Keratinocyte (primary cell): ENCODE measurements at regions not wholly inside any gene's neighbourhood (a gene's known extent, or its start where the extent isn't known, plus 50 kb on each side); places are given as distances from the start of the nearest gene placed in this dataset.

Experiments used
- EZH2 ChIP-seq: IDR thresholded peaks from one replicate; pipeline ENCODE4 v1.6.1; 2012; ENCODE audit warnings: inconsistent platforms, mild to moderate bottlenecking, low read length, moderate library complexity
- TF ChIP-seq, protein P1 (sequence below), 3 experiments: IDR thresholded peaks in 1 of 3; conservative IDR thresholded peaks in 1 of 3; optimal IDR thresholded peaks in 1 of 3; 2 replicates in 2 of 3; 3 replicates in 1 of 3; pipeline versions ENCODE3 to v1.5.1; 2011; ENCODE audit warnings: low read length in 3 of 3, mild to moderate bottlenecking in 3 of 3, moderate library complexity in 2 of 3, control low read depth in 1 of 3, inconsistent platforms in 1 of 3; ENCODE audit not compliant: insufficient read depth in 2 of 3; ENCODE audit errors: extremely low read depth in 1 of 3

- TF ChIP-seq, protein P1, sequence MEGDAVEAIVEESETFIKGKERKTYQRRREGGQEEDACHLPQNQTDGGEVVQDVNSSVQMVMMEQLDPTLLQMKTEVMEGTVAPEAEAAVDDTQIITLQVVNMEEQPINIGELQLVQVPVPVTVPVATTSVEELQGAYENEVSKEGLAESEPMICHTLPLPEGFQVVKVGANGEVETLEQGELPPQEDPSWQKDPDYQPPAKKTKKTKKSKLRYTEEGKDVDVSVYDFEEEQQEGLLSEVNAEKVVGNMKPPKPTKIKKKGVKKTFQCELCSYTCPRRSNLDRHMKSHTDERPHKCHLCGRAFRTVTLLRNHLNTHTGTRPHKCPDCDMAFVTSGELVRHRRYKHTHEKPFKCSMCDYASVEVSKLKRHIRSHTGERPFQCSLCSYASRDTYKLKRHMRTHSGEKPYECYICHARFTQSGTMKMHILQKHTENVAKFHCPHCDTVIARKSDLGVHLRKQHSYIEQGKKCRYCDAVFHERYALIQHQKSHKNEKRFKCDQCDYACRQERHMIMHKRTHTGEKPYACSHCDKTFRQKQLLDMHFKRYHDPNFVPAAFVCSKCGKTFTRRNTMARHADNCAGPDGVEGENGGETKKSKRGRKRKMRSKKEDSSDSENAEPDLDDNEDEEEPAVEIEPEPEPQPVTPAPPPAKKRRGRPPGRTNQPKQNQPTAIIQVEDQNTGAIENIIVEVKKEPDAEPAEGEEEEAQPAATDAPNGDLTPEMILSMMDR (optimal IDR thresholded peaks at IDR 0.05 in 1 of 3, IDR thresholded peaks at IDR 0.05 in 1 of 3, conservative IDR thresholded peaks at IDR 0.05 in 1 of 3; ENCODE audit: extremely low read depth in 1 of 3, insufficient read depth in 2 of 3, low read length in 3 of 3) = no peak
- no peak for TF ChIP-seq EZH2
Measured at GRCh38 chr14:71267691-71268090, 360.4 kb downstream of the PCNX1 start.
